ENCODE measurements at regions not wholly inside any gene's neighbourhood (a gene's known extent, or its start where the extent isn't known, plus 50 kb on each side); places are given as distances from the start of the nearest gene placed in this dataset.

- no peak overlapping the region for H3K56ac ChIP-seq (ENCODE audit: low read length)
- H3K36me3 ChIP-seq (ENCODE audit: control insufficient read depth, insufficient read depth, low read length): no peaks in the 10 kb centered on the region
- H3K23ac ChIP-seq (ENCODE audit: low read length): no peak overlapping the region
- no peak overlapping the region for H4K5ac ChIP-seq (ENCODE audit: low read length)
- H3K79me2 ChIP-seq (ENCODE audit: control insufficient read depth, insufficient read depth, low read length): no peaks in the 10 kb centered on the region
- no peak overlapping the region for H2AK5ac ChIP-seq (ENCODE audit: low read length)
- no peak overlapping the region for H4K8ac ChIP-seq (ENCODE audit: low read depth, low read length)
- no peak overlapping the region for H3K27ac ChIP-seq (ENCODE audit: low read depth, low read length)
- WGBS (ENCODE audit: extremely low coverage, insufficient coverage, low lambda C conversion rate): no CpG with 5 or more reads among the region's 1 CpG
- no peak overlapping the region for H3K4ac ChIP-seq (ENCODE audit: low read depth, low read length)
- H3K9ac ChIP-seq (ENCODE audit: low read length): no peak overlapping the region
- H2BK120ac ChIP-seq (ENCODE audit: low read depth, low read length): no peak overlapping the region
- no peaks in the 10 kb centered on the region for H3K4me1 ChIP-seq (ENCODE audit: control insufficient read depth, low read depth, low read length)
- no peak overlapping the region for H3K4me2 ChIP-seq (ENCODE audit: low read length)
- no peak overlapping the region for H2BK5ac ChIP-seq (ENCODE audit: low read length)
- no peak overlapping the region for H3K18ac ChIP-seq (ENCODE audit: low read length)
- H3K79me1 ChIP-seq (ENCODE audit: low read length): no peaks in the 10 kb centered on the region
- DNase-seq: no peak
- no peak overlapping the region for H2BK15ac ChIP-seq (replicated peaks; ENCODE audit: low read depth)
- no peaks in the 10 kb centered on the region for H3K27me3 ChIP-seq (ENCODE audit: insufficient read depth, low read length, poor library complexity)
- no peak overlapping the region for H3K4me3 ChIP-seq (ENCODE audit: low read length)
Measured at GRCh38 chr5:84618262-84618661, 233.6 kb upstream of the EDIL3 start.

GRCh38 chr5:84614906-84615305 lies 230.2 kb upstream of the EDIL3 start:
- no peaks in the 10 kb centered on the region for H3K4me1 ChIP-seq (ENCODE audit: control insufficient read depth, low read depth, low read length)
- H3K27ac ChIP-seq (ENCODE audit: low read depth, low read length): no peak overlapping the region
- H3K18ac ChIP-seq (ENCODE audit: low read length): no peak overlapping the region
- no peak overlapping the region for H4K8ac ChIP-seq (ENCODE audit: low read depth, low read length)
- no peaks in the 10 kb centered on the region for H3K79me1 ChIP-seq (ENCODE audit: low read length)
- no peak overlapping the region for H3K4ac ChIP-seq (ENCODE audit: low read depth, low read length)
- H3K23ac ChIP-seq (ENCODE audit: low read length): no peak overlapping the region
- H2BK15ac ChIP-seq (replicated peaks; ENCODE audit: low read depth): no peak overlapping the region
- H3K56ac ChIP-seq (ENCODE audit: low read length): no peak overlapping the region
- H3K36me3 ChIP-seq (ENCODE audit: control insufficient read depth, insufficient read depth, low read length): no peaks in the 10 kb centered on the region
- H3K4me3 ChIP-seq (ENCODE audit: low read length): no peak overlapping the region
- H3K9ac ChIP-seq (ENCODE audit: low read length): no peak overlapping the region
- no peak overlapping the region for H3K4me2 ChIP-seq (ENCODE audit: low read length)
- H2BK120ac ChIP-seq (ENCODE audit: low read depth, low read length): no peak overlapping the region
- no peak overlapping the region for H2AK5ac ChIP-seq (ENCODE audit: low read length)
- H4K5ac ChIP-seq (ENCODE audit: low read length): no peak overlapping the region
- WGBS (ENCODE audit: extremely low coverage, insufficient coverage, low lambda C conversion rate): no CpG with 5 or more reads among the region's 3 CpGs
- no peaks in the 10 kb centered on the region for H3K27me3 ChIP-seq (ENCODE audit: insufficient read depth, low read length, poor library complexity)
- DNase-seq: no peak
- no peak overlapping the region for H2BK5ac ChIP-seq (ENCODE audit: low read length)
- H3K79me2 ChIP-seq (ENCODE audit: control insufficient read depth, insufficient read depth, low read length): no peaks in the 10 kb centered on the region

GRCh38 chr5:84606784-84607183 lies 222.1 kb upstream of the EDIL3 start:
- Histone ChIP-seq H3K4ac (ENCODE audit: low read depth, low read length) (no peak overlapping the region), H3K79me1 (ENCODE audit: low read length) (no peaks in the 10 kb centered on the region), H2BK5ac (ENCODE audit: low read length) (no peak overlapping the region), H3K36me3 (ENCODE audit: control insufficient read depth, insufficient read depth, low read length) (no peaks in the 10 kb centered on the region), H3K4me2 (ENCODE audit: low read length) (no peak overlapping the region), H3K4me1 (ENCODE audit: control insufficient read depth, low read depth, low read length) (no peaks in the 10 kb centered on the region), H3K27ac (ENCODE audit: low read depth, low read length) (no peak overlapping the region), H3K18ac (ENCODE audit: low read length) (no peak overlapping the region), H4K5ac (ENCODE audit: low read length) (no peak overlapping the region), H3K23ac (ENCODE audit: low read length) (no peak overlapping the region), H3K27me3 (ENCODE audit: insufficient read depth, low read length, poor library complexity) (no peaks in the 10 kb centered on the region), H3K9ac (ENCODE audit: low read length) (no peak overlapping the region), H3K79me2 (ENCODE audit: control insufficient read depth, insufficient read depth, low read length) (no peaks in the 10 kb centered on the region), H4K8ac (ENCODE audit: low read depth, low read length) (no peak overlapping the region), H2BK120ac (ENCODE audit: low read depth, low read length) (no peak overlapping the region), H3K56ac (ENCODE audit: low read length) (no peak overlapping the region), H2BK15ac (replicated peaks; ENCODE audit: low read depth) (no peak overlapping the region), H2AK5ac (ENCODE audit: low read length) (no peak overlapping the region), H3K4me3 (ENCODE audit: low read length) (no peak overlapping the region)
- no peak for DNase-seq
- WGBS (ENCODE audit: extremely low coverage, insufficient coverage, low lambda C conversion rate): no CpG with 5 or more reads among the region's 5 CpGs

GRCh38 chr5:84605241-84605640 lies 220.6 kb upstream of the EDIL3 start:
- no CpG with 5 or more reads among the region's 3 CpGs for WGBS (ENCODE audit: extremely low coverage, insufficient coverage, low lambda C conversion rate)
- H3K4me1 ChIP-seq (ENCODE audit: control insufficient read depth, low read depth, low read length): no peaks in the 10 kb centered on the region
- H3K23ac ChIP-seq (ENCODE audit: low read length): no peak overlapping the region

DNA sequence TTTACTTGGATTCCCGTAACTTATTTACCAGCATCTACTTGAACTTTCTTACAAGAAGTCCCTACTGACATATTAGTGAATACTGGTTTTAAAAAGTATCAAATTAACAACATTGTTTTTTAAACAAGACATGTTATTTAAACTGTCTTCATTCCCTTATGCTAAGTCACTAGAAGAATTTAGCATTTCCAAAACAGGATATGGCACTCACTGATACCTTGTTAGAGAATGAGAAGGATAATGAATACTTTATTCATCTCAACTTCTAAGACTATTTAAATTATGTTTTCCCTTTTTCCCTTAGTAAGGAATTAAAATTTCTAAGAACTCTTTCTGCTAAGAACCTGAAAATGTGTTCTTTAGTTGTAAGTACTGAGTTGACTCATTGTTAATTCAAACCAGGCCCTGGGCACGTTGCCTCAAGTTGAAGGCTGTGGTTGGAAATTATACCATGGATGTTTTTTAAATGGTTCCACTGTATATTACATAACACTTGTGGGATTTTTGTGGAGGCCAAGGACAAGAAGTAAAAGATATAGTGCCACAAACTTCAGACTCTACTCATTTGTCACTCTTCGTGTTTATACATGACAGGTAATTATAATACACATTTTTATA lies 219.0 kb upstream of the EDIL3 start:
- Histone ChIP-seq H3K27me3 (ENCODE audit: insufficient read depth, low read length, poor library complexity) (no peaks in the 10 kb centered on the region), H3K27ac (ENCODE audit: low read depth, low read length) (no peak overlapping the region), H3K4me1 (ENCODE audit: control insufficient read depth, low read depth, low read length) (no peaks in the 10 kb centered on the region), H4K8ac (ENCODE audit: low read depth, low read length) (no peak overlapping the region), H3K56ac (ENCODE audit: low read length) (no peak overlapping the region), H2BK15ac (replicated peaks; ENCODE audit: low read depth) (no peak overlapping the region), H3K18ac (ENCODE audit: low read length) (no peak overlapping the region), H2AK5ac (ENCODE audit: low read length) (no peak overlapping the region), H2BK120ac (ENCODE audit: low read depth, low read length) (no peak overlapping the region), H3K4ac (ENCODE audit: low read depth, low read length) (no peak overlapping the region), H3K4me2 (ENCODE audit: low read length) (no peak overlapping the region), H3K23ac (ENCODE audit: low read length) (no peak overlapping the region), H3K79me1 (ENCODE audit: low read length) (no peaks in the 10 kb centered on the region), H3K9ac (ENCODE audit: low read length) (no peak overlapping the region), H2BK5ac (ENCODE audit: low read length) (no peak overlapping the region), H3K79me2 (ENCODE audit: control insufficient read depth, insufficient read depth, low read length) (no peaks in the 10 kb centered on the region), H3K4me3 (ENCODE audit: low read length) (no peak overlapping the region), H4K5ac (ENCODE audit: low read length) (no peak overlapping the region), H3K36me3 (ENCODE audit: control insufficient read depth, insufficient read depth, low read length) (no peaks in the 10 kb centered on the region)
- WGBS (ENCODE audit: extremely low coverage, insufficient coverage, low lambda C conversion rate): no CpG with 5 or more reads among the region's 3 CpGs
- DNase-seq: no peak

More at GRCh38 chr5:84605241-84605640, 220.6 kb upstream of the EDIL3 start:
- DNase-seq: no peak
- Histone ChIP-seq H4K5ac (ENCODE audit: low read length) (no peak overlapping the region), H3K79me2 (ENCODE audit: control insufficient read depth, insufficient read depth, low read length) (no peaks in the 10 kb centered on the region), H3K4ac (ENCODE audit: low read depth, low read length) (no peak overlapping the region), H3K79me1 (ENCODE audit: low read length) (no peaks in the 10 kb centered on the region), H3K27ac (ENCODE audit: low read depth, low read length) (no peak overlapping the region), H2BK5ac (ENCODE audit: low read length) (no peak overlapping the region), H3K56ac (ENCODE audit: low read length) (no peak overlapping the region), H3K18ac (ENCODE audit: low read length) (no peak overlapping the region), H3K4me3 (ENCODE audit: low read length) (no peak overlapping the region), H2BK120ac (ENCODE audit: low read depth, low read length) (no peak overlapping the region), H3K9ac (ENCODE audit: low read length) (no peak overlapping the region), H3K27me3 (ENCODE audit: insufficient read depth, low read length, poor library complexity) (no peaks in the 10 kb centered on the region), H2AK5ac (ENCODE audit: low read length) (no peak overlapping the region), H2BK15ac (replicated peaks; ENCODE audit: low read depth) (no peak overlapping the region), H3K36me3 (ENCODE audit: control insufficient read depth, insufficient read depth, low read length) (no peaks in the 10 kb centered on the region), H4K8ac (ENCODE audit: low read depth, low read length) (no peak overlapping the region), H3K4me2 (ENCODE audit: low read length) (no peak overlapping the region)

- H3K9ac ChIP-seq (ENCODE audit: low read length): no peak overlapping the region
- DNase-seq: no peak
- H3K4ac ChIP-seq (ENCODE audit: low read depth, low read length): no peak overlapping the region
- no peaks in the 10 kb centered on the region for H3K79me2 ChIP-seq (ENCODE audit: control insufficient read depth, insufficient read depth, low read length)
- H2BK120ac ChIP-seq (ENCODE audit: low read depth, low read length): no peak overlapping the region
- no peak overlapping the region for H2BK5ac ChIP-seq (ENCODE audit: low read length)
- H3K79me1 ChIP-seq (ENCODE audit: low read length): no peaks in the 10 kb centered on the region
- no peak overlapping the region for H3K4me3 ChIP-seq (ENCODE audit: low read length)
- no peak overlapping the region for H3K27ac ChIP-seq (ENCODE audit: low read depth, low read length)
- no CpG with 5 or more reads among the region's 1 CpG for WGBS (ENCODE audit: extremely low coverage, insufficient coverage, low lambda C conversion rate)
- no peaks in the 10 kb centered on the region for H3K4me1 ChIP-seq (ENCODE audit: control insufficient read depth, low read depth, low read length)
- H2AK5ac ChIP-seq (ENCODE audit: low read length): no peak overlapping the region
- no peak overlapping the region for H3K23ac ChIP-seq (ENCODE audit: low read length)
- H4K5ac ChIP-seq (ENCODE audit: low read length): no peak overlapping the region
- H3K18ac ChIP-seq (ENCODE audit: low read length): no peak overlapping the region
- H3K4me2 ChIP-seq (ENCODE audit: low read length): no peak overlapping the region
- no peaks in the 10 kb centered on the region for H3K27me3 ChIP-seq (ENCODE audit: insufficient read depth, low read length, poor library complexity)
- H4K8ac ChIP-seq (ENCODE audit: low read depth, low read length): no peak overlapping the region
- no peak overlapping the region for H3K56ac ChIP-seq (ENCODE audit: low read length)
- H3K36me3 ChIP-seq (ENCODE audit: control insufficient read depth, insufficient read depth, low read length): no peaks in the 10 kb centered on the region
- H2BK15ac ChIP-seq (replicated peaks; ENCODE audit: low read depth): no peak overlapping the region
Measured at GRCh38 chr5:84602371-84602771, 217.7 kb upstream of the EDIL3 start.
